ENCODE measurements at regions not wholly inside any gene's neighbourhood (a gene's known extent, or its start where the extent isn't known, plus 50 kb on each side); places are given as distances from the start of the nearest gene placed in this dataset.

DNA sequence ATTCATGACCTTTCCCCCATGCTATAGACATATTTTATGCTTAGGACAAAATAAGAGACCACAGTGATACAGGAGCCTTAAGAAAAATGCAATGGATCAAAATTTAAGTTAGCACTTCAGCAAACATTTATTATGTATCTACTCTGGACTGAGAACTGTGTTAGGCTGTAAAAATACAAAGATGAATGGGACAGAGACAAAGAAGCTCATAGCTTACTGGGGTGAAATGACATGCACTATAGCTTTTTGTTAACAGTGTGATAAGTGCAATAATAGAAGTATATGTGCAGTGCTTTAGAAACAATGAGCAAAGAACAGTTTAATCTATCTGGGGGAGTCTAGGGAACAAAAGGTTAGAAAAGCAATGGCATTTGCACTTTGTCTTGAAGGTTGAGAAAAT lies 1543.1 kb downstream of the FAM181B start:
- TF ChIP-seq NFIC (IDR thresholded peaks at IDR 0.05), result no peak
- no peak for TF ChIP-seq TCF12 (IDR thresholded peaks at IDR 0.05; ENCODE audit: low read depth)
- no peak for TF ChIP-seq USF1 (IDR thresholded peaks at IDR 0.05)
- TF ChIP-seq, protein P1, sequence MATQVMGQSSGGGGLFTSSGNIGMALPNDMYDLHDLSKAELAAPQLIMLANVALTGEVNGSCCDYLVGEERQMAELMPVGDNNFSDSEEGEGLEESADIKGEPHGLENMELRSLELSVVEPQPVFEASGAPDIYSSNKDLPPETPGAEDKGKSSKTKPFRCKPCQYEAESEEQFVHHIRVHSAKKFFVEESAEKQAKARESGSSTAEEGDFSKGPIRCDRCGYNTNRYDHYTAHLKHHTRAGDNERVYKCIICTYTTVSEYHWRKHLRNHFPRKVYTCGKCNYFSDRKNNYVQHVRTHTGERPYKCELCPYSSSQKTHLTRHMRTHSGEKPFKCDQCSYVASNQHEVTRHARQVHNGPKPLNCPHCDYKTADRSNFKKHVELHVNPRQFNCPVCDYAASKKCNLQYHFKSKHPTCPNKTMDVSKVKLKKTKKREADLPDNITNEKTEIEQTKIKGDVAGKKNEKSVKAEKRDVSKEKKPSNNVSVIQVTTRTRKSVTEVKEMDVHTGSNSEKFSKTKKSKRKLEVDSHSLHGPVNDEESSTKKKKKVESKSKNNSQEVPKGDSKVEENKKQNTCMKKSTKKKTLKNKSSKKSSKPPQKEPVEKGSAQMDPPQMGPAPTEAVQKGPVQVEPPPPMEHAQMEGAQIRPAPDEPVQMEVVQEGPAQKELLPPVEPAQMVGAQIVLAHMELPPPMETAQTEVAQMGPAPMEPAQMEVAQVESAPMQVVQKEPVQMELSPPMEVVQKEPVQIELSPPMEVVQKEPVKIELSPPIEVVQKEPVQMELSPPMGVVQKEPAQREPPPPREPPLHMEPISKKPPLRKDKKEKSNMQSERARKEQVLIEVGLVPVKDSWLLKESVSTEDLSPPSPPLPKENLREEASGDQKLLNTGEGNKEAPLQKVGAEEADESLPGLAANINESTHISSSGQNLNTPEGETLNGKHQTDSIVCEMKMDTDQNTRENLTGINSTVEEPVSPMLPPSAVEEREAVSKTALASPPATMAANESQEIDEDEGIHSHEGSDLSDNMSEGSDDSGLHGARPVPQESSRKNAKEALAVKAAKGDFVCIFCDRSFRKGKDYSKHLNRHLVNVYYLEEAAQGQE (IDR thresholded peaks at IDR 0.05; ENCODE audit: low read depth), result no peak
- no peak for TF ChIP-seq EGR1 (IDR thresholded peaks at IDR 0.05)

- TF ChIP-seq EGR1 (IDR thresholded peaks at IDR 0.05), result no peak
- TF ChIP-seq NFIC (IDR thresholded peaks at IDR 0.05), result no peak
- TF ChIP-seq, protein P1 (IDR thresholded peaks at IDR 0.05; ENCODE audit: low read depth), result no peak
- TF ChIP-seq CREB1 (IDR thresholded peaks at IDR 0.05; ENCODE audit: low read depth), result no peak
These were observed 1558.9 kb downstream of the FAM181B start for GRCh38 chr11:81174646-81175330.

GRCh38 chr11:81165164-81165563 lies 1568.5 kb downstream of the FAM181B start:
- TF ChIP-seq TCF12 (IDR thresholded peaks at IDR 0.05; ENCODE audit: low read depth) (no peak), NFIC (IDR thresholded peaks at IDR 0.05) (no peak), CEBPB (IDR thresholded peaks at IDR 0.05) (no peak), TEAD4 (IDR thresholded peaks at IDR 0.05) (no peak), FOXM1 (IDR thresholded peaks at IDR 0.05; ENCODE audit: borderline replicate concordance, low read depth) (no peak), YY1 (IDR thresholded peaks at IDR 0.05; ENCODE audit: low read depth) (no peak), TAF1 (IDR thresholded peaks at IDR 0.05; ENCODE audit: low read depth) (no peak), EP300 (IDR thresholded peaks at IDR 0.05; ENCODE audit: borderline replicate concordance) (no peak), ZBTB7A (IDR thresholded peaks at IDR 0.05; ENCODE audit: low read depth) (no peak), USF1 (IDR thresholded peaks at IDR 0.05) (no peak), RAD21 (IDR thresholded peaks at IDR 0.05; ENCODE audit: low read depth) (no peak)
- TF ChIP-seq, protein P1 (IDR thresholded peaks at IDR 0.05; ENCODE audit: low read depth), result no peak

DNA sequence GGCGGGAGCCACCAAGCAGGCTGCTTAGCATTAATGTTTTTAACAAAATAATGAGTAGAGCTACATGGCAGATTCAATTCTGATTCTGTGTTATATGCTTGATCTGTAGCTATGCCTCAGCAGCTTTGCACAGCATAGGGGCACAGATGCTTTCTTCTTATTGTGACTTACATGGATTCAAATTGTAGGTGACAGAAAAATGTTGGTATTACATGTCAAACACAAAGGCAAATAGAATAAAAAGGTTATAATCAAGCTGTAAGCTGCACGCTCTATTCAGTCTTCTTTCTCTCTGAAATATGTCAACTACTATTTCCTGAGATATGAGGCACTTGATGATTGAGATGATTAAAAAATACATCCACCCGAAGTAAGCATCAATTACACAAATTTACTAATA lies 1573.8 kb downstream of the FAM181B start:
- TF ChIP-seq CEBPB (IDR thresholded peaks at IDR 0.05), result no peak
- no peak for TF ChIP-seq TCF12 (IDR thresholded peaks at IDR 0.05; ENCODE audit: low read depth)
- no peak for TF ChIP-seq NFIC (IDR thresholded peaks at IDR 0.05)
- TF ChIP-seq TEAD4 (IDR thresholded peaks at IDR 0.05), result no peak
- no peak for TF ChIP-seq FOXM1 (IDR thresholded peaks at IDR 0.05; ENCODE audit: borderline replicate concordance, low read depth)
- TF ChIP-seq CREB1 (IDR thresholded peaks at IDR 0.05; ENCODE audit: low read depth), result no peak
- no peak for TF ChIP-seq YY1 (IDR thresholded peaks at IDR 0.05; ENCODE audit: low read depth)
- no peak for TF ChIP-seq ZBTB7A (IDR thresholded peaks at IDR 0.05; ENCODE audit: low read depth)
- no peak for TF ChIP-seq USF1 (IDR thresholded peaks at IDR 0.05)
- no peak for TF ChIP-seq MAX (IDR thresholded peaks at IDR 0.05)
- TF ChIP-seq TAF1 (IDR thresholded peaks at IDR 0.05; ENCODE audit: low read depth), result no peak
- TF ChIP-seq RAD21 (IDR thresholded peaks at IDR 0.05; ENCODE audit: low read depth), result no peak
- TF ChIP-seq, protein P1 (IDR thresholded peaks at IDR 0.05; ENCODE audit: low read depth), result no peak

Data from Ishikawa (cell line).